HG03520 (cell line): ENCODE measurements at regions not wholly inside any gene's neighbourhood (a gene's known extent, or its start where the extent isn't known, plus 50 kb on each side); places are given as distances from the start of the nearest gene placed in this dataset.
"Not testable (repeated sequence)": the region's sequence is repeated elsewhere in the genome, so short reads cannot be mapped to it uniquely, and the experiment has no call there.

Experiments
- ATAC-seq: cut with Tn5 transposase; IDR thresholded peaks from one replicate; pipeline ENCODE4 v1.9.1; 2021; ENCODE audit warnings: mild to moderate bottlenecking, moderate library complexity; ENCODE audit not compliant: unreplicated experiment

DNA sequence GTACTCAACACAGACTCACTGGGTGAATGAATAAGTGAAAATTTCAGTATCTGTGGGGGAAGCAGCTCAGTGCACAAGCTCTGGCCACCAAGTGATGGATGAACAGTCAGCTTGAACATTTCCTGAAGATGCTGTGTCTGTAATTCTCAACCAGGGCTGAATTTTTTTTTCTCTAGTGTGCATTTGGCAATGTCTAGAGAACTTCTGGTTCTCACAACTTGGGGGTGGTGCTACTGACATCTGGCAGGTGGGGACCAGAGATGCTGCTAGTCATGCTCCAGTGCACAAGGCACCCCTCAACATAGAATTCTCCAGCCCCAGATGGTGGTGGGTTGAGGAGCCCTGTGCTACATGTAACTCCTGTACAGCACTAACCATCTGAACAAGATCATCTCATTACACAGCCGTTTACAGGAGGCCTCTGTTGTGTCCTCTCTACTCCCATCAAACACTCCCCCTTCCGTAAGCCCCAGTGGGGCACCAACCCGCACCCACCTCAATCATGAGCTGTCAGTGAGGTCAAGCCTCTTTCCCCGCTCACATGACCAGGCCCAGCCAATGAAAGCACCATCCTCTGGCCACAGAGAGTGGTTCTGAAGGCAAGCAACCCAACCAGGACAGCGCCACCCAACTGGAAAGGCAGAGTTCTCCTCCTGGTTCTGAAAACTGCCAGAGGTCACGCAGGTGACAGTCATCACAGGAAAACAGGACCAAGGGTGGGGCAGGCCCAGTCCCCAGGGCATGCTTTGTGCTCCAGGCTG, 103.9 kb upstream of the PMEPA1 start:
- no peak for ATAC-seq

GRCh38 chr20:57812632-57813031, 102.8 kb upstream of the PMEPA1 start:
- not testable (repeated sequence) for ATAC-seq

- no peak for ATAC-seq
These were observed 101.7 kb upstream of the PMEPA1 start for GRCh38 chr20:57811374-57812020.

DNA sequence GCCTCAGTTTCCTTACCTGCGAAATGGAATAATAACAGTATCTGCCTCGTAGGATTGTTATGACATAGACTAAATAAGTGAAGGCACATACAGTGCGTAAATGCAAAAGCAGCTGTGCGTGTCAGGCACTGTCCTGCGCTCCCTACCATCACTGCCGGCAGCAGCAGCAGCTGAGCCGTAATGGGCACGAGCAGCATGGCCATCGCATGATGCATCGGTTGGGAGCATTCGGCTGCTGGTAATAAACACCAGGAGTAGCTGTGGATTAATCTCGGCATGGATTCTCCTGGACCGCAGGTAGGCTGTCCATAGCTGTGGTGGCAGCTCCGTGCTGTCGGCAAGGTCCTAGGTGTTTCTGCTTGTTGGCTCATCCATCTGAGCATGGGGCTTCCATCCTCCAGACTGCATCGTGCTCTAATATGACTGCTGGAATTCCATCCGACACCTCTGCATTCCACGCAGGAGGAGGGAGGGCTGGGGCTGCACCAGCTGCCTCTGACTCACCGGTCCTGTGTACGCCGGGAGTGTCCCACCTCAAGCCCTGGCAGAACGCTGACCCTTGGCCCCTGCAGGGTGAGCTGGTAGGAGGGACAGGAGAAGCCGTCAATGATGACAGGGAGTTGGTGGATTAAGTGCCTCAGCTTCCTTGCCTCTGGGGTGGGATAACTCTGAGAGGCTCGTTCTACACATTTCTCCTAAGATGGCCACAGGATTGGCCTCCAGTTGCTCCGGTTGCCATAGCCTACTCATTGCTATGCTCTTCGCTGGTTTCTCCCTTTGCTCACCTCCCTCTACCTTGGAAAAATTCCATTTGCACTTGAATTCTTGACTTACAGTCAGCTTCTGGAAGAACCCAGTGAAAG, 100.9 kb upstream of the PMEPA1 start:
- ATAC-seq, result no peak

- ATAC-seq, result no peak
These were observed 99.9 kb upstream of the PMEPA1 start for GRCh38 chr20:57809661-57810172.

GRCh38 chr20:57809149-57809548, 99.3 kb upstream of the PMEPA1 start:
- no peak for ATAC-seq

- no peak for ATAC-seq
These were observed 98.7 kb upstream of the PMEPA1 start for GRCh38 chr20:57808264-57809070.

DNA sequence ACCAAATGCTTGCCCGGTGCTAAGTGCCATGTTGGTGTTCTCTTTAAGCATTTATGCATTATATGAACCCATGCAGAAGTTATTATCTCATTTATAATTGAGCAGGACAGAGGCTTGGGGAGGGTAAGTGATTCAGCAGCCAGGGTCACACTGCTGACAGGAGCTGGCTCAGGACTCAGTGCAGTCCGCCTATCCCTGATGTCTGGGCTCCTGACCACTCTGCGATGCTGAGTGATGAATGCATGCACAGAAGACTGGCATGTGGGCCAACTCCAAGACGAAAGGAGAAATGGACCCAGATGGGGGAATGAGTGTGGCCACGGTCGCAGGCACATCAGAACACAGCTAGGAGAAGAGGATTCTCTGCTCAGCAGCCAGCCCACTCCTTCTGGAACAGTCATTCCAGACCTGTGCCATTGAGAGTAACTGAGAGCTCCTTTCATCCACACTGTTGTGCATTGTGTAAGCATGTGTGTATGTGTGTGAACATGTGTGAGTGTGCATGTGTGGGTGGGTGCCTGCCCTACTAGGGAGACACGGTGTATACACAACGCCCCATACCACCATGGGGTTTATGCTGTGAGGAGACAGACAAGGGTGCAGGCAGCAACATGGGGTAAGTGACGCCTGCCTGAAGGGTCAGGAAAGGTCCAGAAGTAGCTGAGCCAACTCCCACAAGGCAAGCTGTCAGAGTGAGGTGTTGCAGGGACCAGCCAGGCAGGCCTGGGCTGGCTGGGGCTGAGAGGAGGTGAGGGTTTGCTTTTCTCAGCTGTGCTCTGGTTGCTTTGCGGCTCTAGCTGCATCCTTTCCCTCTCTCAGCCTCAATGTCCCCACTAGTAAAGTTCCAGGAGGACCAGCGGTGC, 97.8 kb upstream of the PMEPA1 start:
- no peak for ATAC-seq

DNA sequence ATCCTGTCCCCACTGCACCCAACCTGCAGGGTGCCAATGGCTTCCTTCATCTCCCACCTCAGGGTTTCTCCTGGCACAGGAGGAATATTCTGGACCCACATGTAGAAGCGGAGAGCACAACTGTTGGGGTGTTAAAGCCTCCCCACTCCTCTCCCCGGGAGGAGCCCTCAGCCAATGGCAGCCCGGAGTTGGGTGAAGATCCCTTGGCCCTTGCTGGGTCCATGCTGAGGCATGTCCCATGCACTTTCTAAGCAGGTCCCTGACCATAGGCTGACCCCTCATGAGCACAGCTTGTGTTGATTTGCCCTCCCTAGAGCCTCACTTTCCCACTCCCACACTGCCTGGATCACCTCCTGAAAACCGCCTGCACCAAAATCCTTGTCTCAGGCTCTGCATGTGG, 97.2 kb upstream of the PMEPA1 start:
- no peak for ATAC-seq

DNA sequence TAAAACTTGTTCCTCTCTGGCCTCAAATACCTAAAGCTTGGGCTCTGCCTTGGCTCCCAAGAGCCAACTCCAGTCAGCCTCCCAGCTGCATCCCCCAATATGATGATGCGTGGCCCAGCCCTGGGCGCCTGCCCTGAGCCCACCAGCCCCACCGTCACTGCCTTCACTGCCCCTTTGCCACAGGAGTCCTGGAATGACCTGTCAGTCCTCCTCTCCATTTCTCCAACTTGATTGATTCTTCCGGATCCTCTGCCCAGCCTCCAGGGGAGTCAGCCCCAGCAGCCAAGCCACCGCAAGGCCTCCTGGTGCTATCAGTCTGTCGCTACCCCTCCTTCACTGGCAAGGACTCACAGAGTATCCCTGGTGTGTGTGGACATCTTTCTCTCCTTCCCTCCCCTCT, 96.7 kb upstream of the PMEPA1 start:
- ATAC-seq, result no peak

GRCh38 chr20:57805747-57806146, 95.9 kb upstream of the PMEPA1 start:
- no peak for ATAC-seq

GRCh38 chr20:57804470-57805250, 94.8 kb upstream of the PMEPA1 start:
- no peak for ATAC-seq

GRCh38 chr20:57803508-57804005, 93.7 kb upstream of the PMEPA1 start:
- ATAC-seq, result no peak

GRCh38 chr20:57802765-57803507, 93.1 kb upstream of the PMEPA1 start:
- no peak for ATAC-seq

DNA sequence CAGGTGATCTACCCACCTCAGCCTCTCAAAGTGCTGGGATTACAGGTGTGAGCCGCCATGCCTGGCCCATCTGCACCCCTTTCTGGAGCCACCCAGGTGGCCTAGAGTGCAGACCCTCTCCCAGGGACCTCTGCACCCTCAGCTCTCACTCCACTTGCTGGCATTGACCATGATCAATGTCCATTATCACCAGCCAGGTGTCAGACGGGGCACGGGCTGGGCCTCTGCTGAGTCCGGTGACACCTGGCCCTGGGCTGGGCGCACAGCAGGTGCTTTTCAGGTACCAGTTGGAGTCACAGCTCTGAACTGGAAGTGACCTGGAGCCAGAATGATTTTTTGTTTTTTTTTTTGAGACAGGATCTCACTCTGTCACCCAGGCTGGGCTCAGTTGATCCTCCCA, 91.8 kb upstream of the PMEPA1 start:
- ATAC-seq, result no peak

- no peak for ATAC-seq
These were observed 91.1 kb upstream of the PMEPA1 start for GRCh38 chr20:57800791-57801430.

- ATAC-seq, result no peak
These were observed 87.6 kb upstream of the PMEPA1 start for GRCh38 chr20:57797401-57797800.
